K562 (cell line): ENCODE measurements at regions not wholly inside any gene's neighbourhood (a gene's known extent, or its start where the extent isn't known, plus 50 kb on each side); places are given as distances from the start of the nearest gene placed in this dataset.
"Not testable (repeated sequence)": the region's sequence is repeated elsewhere in the genome, so short reads cannot be mapped to it uniquely, and the experiment has no call there.

Source experiments
- ATAC-seq: fragments of 200-7000 bp; cut with Tn5 transposase; 3 replicates; pipeline ENCODE4 v1.9.1; 2020; ENCODE audit warnings: moderate library complexity
- BruUV-seq: library from RNA; stranded (reverse); fragments of 400-500 nt; replicated peaks from 2 replicates; lab custom pipeline; 2021; lab: Mats Ljungman, UMichigan
- CTCF ChIA-PET: fragments of 300-600 bp; formaldehyde crosslinking; extraction: SDS; loops from one replicate; lab custom pipeline; 2021; ENCODE audit warnings: low intra/inter-chr PET ratio; lab: Yijun Ruan, JAX
- POLR2A ChIA-PET: fragments of 300-600, 350-650 bp; sonication (Branson Sonifier 250); formaldehyde crosslinking; extraction: SDS; loops from one replicate; lab custom pipeline; 2021; ENCODE audit warnings: antibody characterized with exemption, inconsistent platforms; lab: Yijun Ruan, JAX
- DNase-seq, 4 experiments: peaks; one replicate each; pipeline versions ENCODE4 v3.0.0 to v3.0.0-alpha.2; 2011 to 2018; ENCODE audit warnings: low spot score in 3 of 4, mixed read lengths in 3 of 4; ENCODE audit errors: extremely low read depth in 1 of 4
- FAIRE-seq: peaks from 2 replicates; lab custom pipeline; 2011; peaks lifted over from hg19 to GRCh38; lab: Jason Lieb, UNC
- H2AFZ ChIP-seq: 2 replicates; pipeline ENCODE4 v1.6.0; 2011; ENCODE audit warnings: low read depth, low read length, control low read depth, inconsistent platforms
- H3K27ac ChIP-seq: fragments of 200-600 bp; 3 replicates; pipeline ENCODE4 v1.8.0; 2011; ENCODE audit warnings: low read depth, mild to moderate bottlenecking, control low read depth, inconsistent platforms, low read length, moderate library complexity, mixed read lengths; ENCODE audit errors: extremely low read depth
- H3K27me3 ChIP-seq, 2 experiments: fragments of 300-600 bp in 1 of 2; 2 replicates in 1 of 2; 3 replicates in 1 of 2; pipeline versions ENCODE4 v1.6.0 to v1.8.0; 2011; ENCODE audit warnings: inconsistent platforms in 2 of 2, low read length in 2 of 2, mild to moderate bottlenecking in 1 of 2, mixed read lengths in 1 of 2, moderate library complexity in 1 of 2; ENCODE audit not compliant: control insufficient read depth in 2 of 2, insufficient read depth in 2 of 2
- H3K36me3 ChIP-seq: fragments of 300-600 bp; 3 replicates; pipeline ENCODE4 v1.8.0; 2011; ENCODE audit warnings: mild to moderate bottlenecking, low read length, inconsistent platforms; ENCODE audit not compliant: control insufficient read depth, insufficient read depth
- H3K4me1 ChIP-seq, 2 experiments: fragments of 200-600 bp in 1 of 2; replicated peaks in 1 of 2; 2 replicates in 1 of 2; 3 replicates in 1 of 2; pipeline versions ENCODE4 v1.5.1 to v1.8.0; 2011; ENCODE audit warnings: inconsistent platforms in 2 of 2, low read length in 2 of 2, mild to moderate bottlenecking in 1 of 2, mixed read lengths in 1 of 2, moderate library complexity in 1 of 2; ENCODE audit not compliant: control insufficient read depth in 2 of 2, insufficient read depth in 2 of 2
- H3K4me2 ChIP-seq: 2 replicates; pipeline ENCODE4 v1.6.1; 2011; ENCODE audit warnings: low read length, control low read depth, inconsistent platforms, mixed read lengths; ENCODE audit not compliant: insufficient read depth
- H3K4me3 ChIP-seq: fragments of 200-600 bp; sonication (generic), shearing (Covaris generic); 2 replicates; pipeline ENCODE4 v1.5.1; 2016; ENCODE audit warnings: control low read depth, inconsistent platforms
- H3K79me2 ChIP-seq: fragments of 200-600 bp; 3 replicates; pipeline ENCODE4 v1.8.0; 2011; ENCODE audit warnings: low read length, inconsistent platforms; ENCODE audit not compliant: control insufficient read depth, insufficient read depth
- H3K9ac ChIP-seq, 2 experiments: 2 replicates each; pipeline versions ENCODE4 v1.6.0 to v1.6.1; 2011; ENCODE audit warnings: low read depth in 2 of 2, low read length in 2 of 2, control low read depth in 1 of 2, inconsistent platforms in 1 of 2, mild to moderate bottlenecking in 1 of 2, mixed read lengths in 1 of 2; ENCODE audit not compliant: insufficient read depth in 1 of 2
- H3K9me1 ChIP-seq: one replicate; pipeline ENCODE4 v1.6.0; 2011; ENCODE audit warnings: inconsistent platforms, mild to moderate bottlenecking, low read length, moderate library complexity; ENCODE audit not compliant: control insufficient read depth, insufficient read depth
- H3K9me3 ChIP-seq: replicated peaks from 2 replicates; pipeline ENCODE4 v1.5.1; 2011; ENCODE audit warnings: low read depth, low read length, inconsistent platforms; ENCODE audit not compliant: control insufficient read depth, insufficient read depth
- H4K20me1 ChIP-seq: replicated peaks from 2 replicates; pipeline ENCODE4 v1.6.1; 2011; ENCODE audit warnings: low read length, inconsistent platforms, mixed read lengths; ENCODE audit not compliant: control insufficient read depth, insufficient read depth
- HCFC1 ChIP-seq: IDR thresholded peaks from 2 replicates; pipeline ENCODE4 v1.6.1; 2012; ENCODE audit warnings: low read depth, low read length, improper control_type of control experiment
- MED1 ChIP-seq: sonication (generic); formaldehyde crosslinking; IDR thresholded peaks from 2 replicates; pipeline ENCODE4 v1.8.1; 2023; ENCODE audit warnings: missing genetic modification reagents, borderline replicate concordance
- U2AF1 ChIP-seq: fragments of 200-400 bp; formaldehyde crosslinking; optimal IDR thresholded peaks from 2 replicates; pipeline ENCODE3; 2017; ENCODE audit warnings: mild to moderate bottlenecking, low read depth, low read length, moderate library complexity
- WGBS: fragments of 100-300 bp; shearing (Covaris generic); methylation state at CpG from one replicate; pipeline ENCODE4 v1.1.6; 2016; ENCODE audit warnings: low coverage, mixed read lengths; ENCODE audit not compliant: insufficient coverage; ENCODE audit errors: missing lambda C conversion rate; 5-methylcytosine and 5-hydroxymethylcytosine counted together
- in situ Hi-C: fragments of 300-500 bp; cut with MboI; formaldehyde crosslinking; loops from 4 replicates; pipeline ENCODE4 v1.15.0; 2018; ENCODE audit warnings: inconsistent platforms, mixed read lengths
- intact Hi-C: fragments of 100-400 bp; cut with micrococcal nuclease; formaldehyde crosslinking; loops from 2 replicates; pipeline ENCODE4 v1.14.2; 2022
- TF ChIP-seq, protein P1 (sequence below), 2 experiments: fragments of 450-650 bp; IDR thresholded peaks; 2 replicates each; pipeline ENCODE4 v1.6.1; 2016
- TF ChIP-seq, protein P2 (sequence below): fragments of 200-800 bp; sonication (Bioruptor generic); IDR thresholded peaks from 2 replicates; pipeline ENCODE4 v1.6.1; 2016; ENCODE audit warnings: missing genetic modification characterization, missing compliant biosample characterization

DNA sequence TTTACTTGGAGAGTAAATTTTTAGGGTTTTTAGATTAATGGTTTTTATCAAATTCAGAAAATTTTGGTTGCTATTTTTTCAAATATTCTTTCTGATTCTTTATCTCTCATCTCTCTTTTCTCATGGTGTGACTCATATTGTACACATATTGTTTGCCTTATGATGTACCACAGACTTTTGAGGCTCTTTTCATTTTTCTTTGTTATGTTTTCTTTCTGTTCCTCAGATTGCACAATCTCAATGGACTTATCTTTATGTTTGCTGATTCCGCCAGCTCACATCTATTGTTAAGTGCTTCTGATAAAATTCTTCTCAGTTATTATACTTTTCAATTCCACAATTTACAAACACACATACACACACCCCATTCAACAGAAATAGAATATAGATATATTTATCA, 168.2 kb upstream of the IGFBP3 start (continued):
- TF ChIP-seq, protein P1, sequence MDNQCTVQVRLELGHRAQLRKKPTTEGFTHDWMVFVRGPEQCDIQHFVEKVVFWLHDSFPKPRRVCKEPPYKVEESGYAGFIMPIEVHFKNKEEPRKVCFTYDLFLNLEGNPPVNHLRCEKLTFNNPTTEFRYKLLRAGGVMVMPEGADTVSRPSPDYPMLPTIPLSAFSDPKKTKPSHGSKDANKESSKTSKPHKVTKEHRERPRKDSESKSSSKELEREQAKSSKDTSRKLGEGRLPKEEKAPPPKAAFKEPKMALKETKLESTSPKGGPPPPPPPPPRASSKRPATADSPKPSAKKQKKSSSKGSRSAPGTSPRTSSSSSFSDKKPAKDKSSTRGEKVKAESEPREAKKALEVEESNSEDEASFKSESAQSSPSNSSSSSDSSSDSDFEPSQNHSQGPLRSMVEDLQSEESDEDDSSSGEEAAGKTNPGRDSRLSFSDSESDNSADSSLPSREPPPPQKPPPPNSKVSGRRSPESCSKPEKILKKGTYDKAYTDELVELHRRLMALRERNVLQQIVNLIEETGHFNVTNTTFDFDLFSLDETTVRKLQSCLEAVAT (IDR thresholded peaks at IDR 0.05), result no peak
- TF ChIP-seq U2AF1, result no peak
- TF ChIP-seq MED1, result no peak
- TF ChIP-seq, protein P2, sequence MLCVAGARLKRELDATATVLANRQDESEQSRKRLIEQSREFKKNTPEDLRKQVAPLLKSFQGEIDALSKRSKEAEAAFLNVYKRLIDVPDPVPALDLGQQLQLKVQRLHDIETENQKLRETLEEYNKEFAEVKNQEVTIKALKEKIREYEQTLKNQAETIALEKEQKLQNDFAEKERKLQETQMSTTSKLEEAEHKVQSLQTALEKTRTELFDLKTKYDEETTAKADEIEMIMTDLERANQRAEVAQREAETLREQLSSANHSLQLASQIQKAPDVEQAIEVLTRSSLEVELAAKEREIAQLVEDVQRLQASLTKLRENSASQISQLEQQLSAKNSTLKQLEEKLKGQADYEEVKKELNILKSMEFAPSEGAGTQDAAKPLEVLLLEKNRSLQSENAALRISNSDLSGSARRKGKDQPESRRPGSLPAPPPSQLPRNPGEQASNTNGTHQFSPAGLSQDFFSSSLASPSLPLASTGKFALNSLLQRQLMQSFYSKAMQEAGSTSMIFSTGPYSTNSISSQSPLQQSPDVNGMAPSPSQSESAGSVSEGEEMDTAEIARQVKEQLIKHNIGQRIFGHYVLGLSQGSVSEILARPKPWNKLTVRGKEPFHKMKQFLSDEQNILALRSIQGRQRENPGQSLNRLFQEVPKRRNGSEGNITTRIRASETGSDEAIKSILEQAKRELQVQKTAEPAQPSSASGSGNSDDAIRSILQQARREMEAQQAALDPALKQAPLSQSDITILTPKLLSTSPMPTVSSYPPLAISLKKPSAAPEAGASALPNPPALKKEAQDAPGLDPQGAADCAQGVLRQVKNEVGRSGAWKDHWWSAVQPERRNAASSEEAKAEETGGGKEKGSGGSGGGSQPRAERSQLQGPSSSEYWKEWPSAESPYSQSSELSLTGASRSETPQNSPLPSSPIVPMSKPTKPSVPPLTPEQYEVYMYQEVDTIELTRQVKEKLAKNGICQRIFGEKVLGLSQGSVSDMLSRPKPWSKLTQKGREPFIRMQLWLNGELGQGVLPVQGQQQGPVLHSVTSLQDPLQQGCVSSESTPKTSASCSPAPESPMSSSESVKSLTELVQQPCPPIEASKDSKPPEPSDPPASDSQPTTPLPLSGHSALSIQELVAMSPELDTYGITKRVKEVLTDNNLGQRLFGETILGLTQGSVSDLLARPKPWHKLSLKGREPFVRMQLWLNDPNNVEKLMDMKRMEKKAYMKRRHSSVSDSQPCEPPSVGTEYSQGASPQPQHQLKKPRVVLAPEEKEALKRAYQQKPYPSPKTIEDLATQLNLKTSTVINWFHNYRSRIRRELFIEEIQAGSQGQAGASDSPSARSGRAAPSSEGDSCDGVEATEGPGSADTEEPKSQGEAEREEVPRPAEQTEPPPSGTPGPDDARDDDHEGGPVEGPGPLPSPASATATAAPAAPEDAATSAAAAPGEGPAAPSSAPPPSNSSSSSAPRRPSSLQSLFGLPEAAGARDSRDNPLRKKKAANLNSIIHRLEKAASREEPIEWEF, result no peak
- TF ChIP-seq HCFC1, result no peak

DNA sequence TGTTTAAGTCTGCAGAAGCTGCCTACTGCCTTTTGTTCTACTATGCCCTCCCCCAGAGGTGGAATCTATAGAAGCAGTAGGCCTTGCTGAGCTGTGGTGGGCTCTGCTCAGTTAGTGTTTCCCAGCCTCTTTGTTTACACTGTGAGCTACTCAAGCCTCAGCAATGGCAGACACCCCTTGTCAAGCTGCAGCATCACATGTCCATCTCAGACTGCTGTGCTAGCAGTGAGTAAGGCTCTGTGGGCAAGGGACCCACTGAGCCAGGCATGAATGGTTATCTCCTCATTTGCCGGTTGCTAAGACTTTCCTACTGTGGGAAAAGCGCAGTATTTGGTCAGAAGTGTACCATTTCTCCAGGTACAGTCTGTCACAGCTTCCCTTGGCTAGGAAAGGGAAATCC, 167.4 kb upstream of the IGFBP3 start:
- FAIRE-seq, H2AFZ ChIP-seq, H3K9me1 ChIP-seq, H3K4me1 ChIP-seq, CTCF ChIA-PET, H3K27ac ChIP-seq, H3K27me3 ChIP-seq, in situ Hi-C loops, DNase-seq, BruUV-seq, H3K4me3 ChIP-seq, intact Hi-C loops, H3K36me3 ChIP-seq, H4K20me1 ChIP-seq, H3K4me2 ChIP-seq, H3K79me2 ChIP-seq, H3K9ac ChIP-seq, ATAC-seq, H3K9me3 ChIP-seq, POLR2A ChIA-PET: not testable (repeated sequence)
- WGBS, result 0% methylated on average over 2 of the region's 2 CpGs
